HT1080 (cell line): ENCODE measurements at regions not wholly inside any gene's neighbourhood (a gene's known extent, or its start where the extent isn't known, plus 50 kb on each side); places are given as distances from the start of the nearest gene placed in this dataset.
"Not testable (repeated sequence)": the region's sequence is repeated elsewhere in the genome, so short reads cannot be mapped to it uniquely, and the experiment has no call there.

Source experiments
- DNase-seq: peaks from one replicate; pipeline ENCODE4 v3.0.0-alpha.2; 2015; ENCODE audit warnings: low read depth

DNA sequence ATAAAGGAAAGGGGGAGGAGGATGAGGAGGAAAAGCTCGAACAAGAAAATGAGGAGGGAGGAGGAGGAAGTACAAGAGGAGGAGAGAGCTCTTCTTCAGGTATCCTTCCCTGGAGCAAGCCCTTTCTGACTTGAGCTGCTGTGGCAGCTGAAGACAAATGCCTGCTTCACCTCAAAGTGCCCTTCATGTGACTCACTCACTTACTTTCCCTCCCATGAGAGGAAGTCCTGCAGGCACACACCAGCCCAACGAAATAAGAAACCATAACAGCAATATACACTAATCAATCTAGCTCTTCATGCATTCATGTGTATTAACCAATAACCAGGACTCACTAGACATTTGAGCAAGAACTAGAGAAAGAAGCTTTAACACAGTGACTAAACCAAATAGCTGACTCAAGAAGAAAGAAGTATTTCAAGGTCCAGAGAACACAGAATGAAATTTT, 251.9 kb downstream of the IGSF11 start:
- peak; percentile 76 for DNase-seq

DNA sequence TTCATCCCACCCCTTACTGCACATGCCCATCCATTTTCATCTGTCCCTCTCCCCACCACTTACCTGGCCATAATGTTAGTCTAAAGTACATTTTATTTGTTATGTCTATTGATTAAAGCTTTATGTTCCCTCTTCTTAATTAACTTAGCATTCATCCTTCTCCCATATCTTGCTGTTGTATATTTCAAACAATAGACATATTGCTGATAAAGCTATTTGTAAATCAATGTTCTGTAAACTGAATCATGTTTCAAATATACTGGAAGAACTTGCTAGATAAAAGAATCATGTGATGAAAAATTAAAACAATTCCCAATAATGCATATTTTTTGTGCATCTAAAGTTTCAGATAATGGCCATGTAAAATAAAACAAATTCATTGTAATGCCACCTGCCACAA, 249.2 kb downstream of the IGSF11 start:
- DNase-seq: no peak

DNA sequence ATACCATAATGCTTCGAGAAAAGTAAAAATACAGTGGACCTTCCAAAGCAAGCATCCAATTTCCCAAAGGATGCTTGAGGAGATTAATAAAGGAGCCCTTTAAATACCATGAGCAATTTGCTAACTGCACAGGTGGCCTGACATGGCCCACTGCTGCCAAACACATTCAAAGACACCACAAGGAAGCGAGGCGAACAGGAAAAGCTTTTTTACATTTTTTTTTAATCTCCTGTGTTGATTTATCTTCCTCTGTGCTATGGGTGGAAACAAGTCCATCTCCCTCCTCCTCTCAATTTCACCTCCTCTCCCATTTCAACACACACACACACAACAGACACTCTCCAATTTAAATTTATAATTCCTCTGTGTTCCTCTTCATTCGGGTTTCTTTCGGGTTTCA, 243.4 kb downstream of the IGSF11 start:
- DNase-seq: no peak

DNA sequence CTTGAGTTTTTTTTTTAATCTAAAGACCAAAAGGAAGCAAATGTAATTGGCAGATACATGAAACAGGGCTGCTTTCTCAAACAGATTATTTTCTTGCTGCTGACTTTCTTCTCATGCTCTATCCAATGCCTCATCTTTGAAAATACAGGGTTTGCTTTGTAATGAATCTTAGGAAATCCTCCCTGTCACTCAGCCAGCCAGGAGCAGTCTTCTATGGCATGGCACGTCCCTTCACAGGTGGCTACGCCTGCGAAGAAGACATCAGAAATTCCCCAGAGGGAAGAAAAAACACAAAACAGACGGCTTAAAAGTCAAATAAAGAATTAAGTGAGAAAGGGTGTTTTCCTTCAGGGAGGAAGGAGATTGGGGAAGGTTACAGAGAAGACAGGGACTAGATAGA, 242.5 kb downstream of the IGSF11 start:
- no peak for DNase-seq

DNA sequence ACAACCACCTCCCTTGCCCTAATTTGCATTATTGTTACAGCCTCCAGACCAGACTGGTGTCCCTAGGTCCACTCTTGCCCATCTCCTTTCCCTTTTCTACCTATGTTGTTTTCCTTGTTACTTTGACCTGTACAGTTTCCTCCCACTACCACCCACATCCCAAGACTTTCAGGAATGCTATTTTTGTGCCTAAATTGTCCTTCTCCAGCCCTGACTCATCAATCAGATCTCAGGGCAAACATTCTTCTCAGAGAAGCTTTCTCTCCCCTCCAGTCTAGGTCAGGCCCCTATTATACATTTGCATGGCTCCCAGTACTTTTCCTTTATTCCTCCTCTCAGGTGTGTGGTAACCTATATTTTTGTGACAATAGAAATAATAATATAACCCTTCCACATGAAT, 241.5 kb downstream of the IGSF11 start:
- DNase-seq: peak; percentile 35

DNA sequence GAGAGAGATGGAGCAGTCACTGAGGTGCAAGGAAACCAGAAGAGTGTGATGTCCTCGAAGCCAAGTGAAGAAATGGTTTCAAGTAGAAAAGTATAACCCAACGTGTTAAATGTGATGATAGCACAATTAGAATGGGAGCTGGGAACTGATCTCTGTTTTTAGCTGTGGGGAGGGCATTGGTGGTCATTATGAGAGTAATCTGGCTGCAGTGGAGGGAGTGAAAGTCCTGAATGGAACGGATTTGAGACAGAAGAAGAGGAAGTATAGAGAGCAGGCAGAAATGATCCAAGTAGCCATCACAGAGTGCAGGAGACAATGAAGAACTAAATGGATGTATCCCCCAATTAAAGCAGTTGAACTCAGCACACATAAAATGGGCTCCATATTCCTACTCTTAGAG, 235.3 kb downstream of the IGSF11 start:
- no peak for DNase-seq

DNA sequence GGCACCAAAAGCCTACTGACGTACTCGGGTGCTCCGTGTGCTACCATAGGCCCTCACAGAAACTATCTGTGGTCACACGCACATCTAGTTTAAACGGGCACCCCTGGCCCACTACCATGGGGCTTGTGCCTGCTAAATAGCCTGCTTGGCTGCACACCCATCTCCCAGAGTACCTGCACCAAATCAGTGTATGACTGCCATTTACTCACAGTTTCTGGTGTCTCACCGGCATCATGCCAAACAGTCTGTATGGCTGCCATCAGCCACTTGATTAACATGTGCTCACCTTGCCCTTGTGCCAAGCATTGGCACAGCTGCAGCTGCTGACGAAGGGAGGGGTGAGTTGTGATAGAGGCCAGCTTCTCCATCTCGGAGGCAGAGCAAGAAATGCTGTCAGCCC, 232.7 kb downstream of the IGSF11 start:
- no peak for DNase-seq

DNA sequence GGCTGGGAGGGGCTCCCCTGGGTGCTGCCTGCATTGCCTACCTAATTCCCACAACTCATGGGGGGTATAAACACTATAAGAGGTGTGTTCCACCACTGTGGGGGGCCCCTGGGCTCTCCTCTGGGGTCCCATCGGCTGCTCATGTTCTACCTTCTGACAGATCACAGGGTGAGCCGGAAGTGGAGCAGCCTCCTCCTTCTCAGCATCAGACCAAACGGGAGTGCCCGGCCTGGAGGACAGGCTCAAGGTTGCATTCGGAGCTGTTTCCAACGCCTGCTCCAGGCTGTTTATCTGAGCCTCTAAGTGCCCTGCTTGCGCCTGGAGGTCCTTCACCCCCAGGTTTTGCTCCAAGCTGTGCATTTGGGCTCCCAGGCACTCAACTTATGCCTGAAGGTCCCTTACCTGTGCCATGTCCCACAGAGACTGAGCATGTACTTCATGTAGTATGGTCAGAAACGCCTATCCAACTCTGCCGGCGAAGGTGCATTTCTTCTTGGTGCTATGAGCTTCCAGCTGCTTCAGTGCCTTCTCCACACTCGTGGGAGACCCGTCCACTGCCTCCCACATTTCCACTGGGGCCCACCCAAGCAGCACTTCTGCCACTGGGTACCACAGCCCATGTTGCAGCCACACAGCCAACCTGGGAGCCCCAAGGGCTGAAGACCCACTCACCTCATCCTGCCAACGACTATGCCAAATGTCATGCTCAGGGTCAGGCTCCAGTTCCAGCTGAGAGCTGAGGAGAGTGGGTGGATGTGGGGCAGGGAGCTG, 232.1 kb downstream of the IGSF11 start:
- DNase-seq: no peak

DNA sequence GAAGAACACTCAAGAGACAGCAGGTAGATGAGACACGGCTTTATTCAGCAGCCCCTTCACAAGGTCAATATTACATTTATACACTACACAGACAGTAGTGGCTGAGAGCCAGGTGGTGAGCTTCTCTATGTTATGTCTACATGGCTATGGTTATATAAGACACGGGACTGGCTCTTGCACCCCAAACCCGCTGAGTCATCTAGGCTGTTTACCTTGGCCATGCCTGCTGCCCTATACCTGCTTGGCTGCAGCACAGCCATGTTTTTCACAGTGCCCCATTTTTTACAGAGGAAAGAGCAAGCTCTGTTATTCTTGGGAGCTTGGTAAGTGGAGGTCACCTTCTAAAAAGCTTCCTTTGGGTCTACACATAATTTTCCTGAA, 231.6 kb downstream of the IGSF11 start:
- no peak for DNase-seq

DNA sequence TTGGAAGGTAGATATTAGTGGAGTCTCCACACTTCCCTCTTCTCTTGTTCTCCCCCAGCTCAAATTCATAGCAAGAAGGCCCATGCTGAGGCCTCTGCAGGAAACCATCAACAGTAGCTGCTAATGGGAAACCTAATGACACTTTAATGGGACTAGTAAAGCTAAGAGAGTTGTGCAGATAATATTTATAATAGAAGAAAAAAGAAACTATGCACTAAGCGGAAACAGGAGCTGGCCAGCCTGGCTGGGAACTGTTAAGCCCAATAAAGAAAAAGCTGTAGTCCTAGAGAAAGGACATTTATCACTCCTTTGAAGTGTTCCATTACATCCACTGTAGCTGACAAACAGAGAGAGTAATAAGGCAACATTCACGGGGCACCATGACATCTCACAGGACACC, 229.6 kb downstream of the IGSF11 start:
- DNase-seq: no peak

DNA sequence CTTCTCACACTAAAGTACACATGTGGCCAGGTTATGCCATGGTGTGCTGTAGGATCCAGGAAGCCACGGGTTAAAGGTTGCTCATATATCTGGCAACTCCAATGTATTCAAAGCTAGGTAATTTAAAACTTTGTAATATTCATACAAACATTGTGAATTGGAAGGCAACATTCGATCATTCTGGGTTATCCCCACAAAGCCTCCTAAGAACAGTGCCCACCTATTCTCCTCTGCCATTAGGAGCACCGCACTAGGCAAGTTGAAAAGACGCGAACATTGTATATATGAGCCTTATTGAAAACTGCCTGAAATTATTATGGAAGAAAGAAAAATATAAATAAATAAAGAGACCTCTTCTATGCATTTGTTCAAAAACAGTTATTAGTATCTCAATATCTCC, 228.2 kb downstream of the IGSF11 start:
- DNase-seq: no peak

DNA sequence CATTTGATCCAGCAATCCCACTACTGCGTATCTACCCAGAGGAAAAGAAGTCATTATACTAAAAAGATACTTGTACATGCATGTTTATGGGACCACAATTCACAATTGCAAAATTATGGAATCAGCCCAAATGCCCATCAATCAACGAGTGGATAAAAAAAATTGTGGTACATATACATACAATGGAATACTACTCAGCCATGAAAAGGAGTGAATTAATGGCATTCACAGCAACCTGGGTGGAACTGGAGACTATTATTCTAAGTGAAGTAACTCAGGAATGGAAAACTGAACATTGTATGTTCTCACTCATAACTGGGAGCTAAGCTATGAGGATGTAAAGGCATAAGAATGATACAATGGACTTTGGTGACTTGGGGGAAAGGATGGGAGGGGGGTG, 227.3 kb downstream of the IGSF11 start:
- not testable (repeated sequence) for DNase-seq

DNA sequence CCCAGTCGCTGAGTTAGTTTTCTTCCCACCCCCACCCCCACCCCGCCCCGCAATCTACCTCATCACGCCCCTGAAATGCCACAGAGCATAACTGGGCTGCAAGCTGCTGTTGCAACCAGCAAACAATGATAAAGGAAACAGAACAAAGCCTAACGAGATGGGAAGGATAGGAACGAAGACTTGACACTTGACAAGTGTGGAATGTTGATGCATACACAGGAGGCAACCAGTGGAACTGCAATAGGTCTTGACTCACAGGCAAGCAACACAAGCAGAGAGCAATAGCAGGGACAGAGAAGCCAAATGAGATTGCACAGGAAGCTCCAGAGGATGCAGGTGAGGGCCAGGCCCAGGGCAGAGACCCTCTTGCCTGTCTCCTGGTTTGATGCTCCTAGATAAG, 225.9 kb downstream of the IGSF11 start:
- DNase-seq: no peak

DNA sequence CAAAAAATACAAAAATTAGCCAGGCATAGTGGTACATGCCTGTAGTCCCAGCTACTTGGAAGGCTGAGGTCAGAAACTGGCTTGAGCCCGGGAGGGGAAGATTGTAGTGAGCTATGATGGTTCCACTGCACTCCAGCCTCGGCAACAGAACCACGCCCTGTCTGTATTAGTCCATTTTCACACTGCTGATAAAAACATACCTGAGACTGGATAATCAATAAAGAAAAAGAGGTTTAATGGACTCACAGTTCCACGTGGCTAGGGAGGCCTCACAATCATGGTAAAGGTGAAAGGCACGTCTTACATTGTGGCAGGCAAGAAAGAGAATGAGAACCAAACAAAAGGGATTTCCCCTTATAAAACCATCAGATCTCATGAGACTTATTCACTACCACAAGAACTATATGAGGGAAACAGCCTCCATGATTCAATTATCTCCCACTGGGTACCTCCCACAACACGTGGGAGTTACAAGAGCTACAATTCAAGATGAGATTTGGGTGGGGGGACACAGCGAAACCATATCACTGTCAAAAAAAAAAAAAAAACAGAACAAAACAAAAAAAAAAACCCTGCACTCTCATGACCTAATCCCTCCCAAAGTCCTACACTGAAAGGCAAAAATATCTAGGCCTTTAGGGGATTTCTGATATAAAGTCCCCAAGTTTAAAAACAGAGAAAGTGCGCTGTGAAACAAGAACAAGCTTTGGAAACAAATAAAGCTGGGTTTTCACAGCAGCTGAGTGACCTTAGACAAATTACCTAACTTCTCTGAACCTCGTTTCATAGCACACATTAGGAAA, 224.7 kb downstream of the IGSF11 start:
- no peak for DNase-seq

DNA sequence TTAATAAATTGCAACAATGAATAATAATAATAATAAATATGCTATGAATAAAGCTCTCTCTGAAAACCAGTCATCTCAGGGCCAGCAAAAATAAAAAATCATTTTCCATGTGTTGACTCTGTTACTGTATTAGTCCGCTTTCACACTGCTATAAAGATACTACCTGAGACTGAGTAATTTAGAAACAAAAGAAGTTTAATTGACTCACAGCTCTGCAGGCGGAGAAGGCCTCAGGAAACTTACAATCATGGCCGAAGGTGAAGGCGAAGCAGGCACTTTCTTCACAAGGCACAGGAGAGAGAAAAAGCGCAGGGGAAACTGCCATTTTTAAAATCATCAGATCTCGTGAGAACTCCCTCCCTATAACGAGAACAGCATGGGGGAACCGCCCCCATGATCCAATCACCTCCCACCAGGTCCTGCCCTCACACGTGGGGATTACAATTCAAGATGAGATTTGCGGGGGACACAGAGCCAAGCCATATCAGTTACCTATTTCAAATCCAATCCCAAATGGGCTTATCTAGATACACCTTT, 224.1 kb downstream of the IGSF11 start:
- DNase-seq: peak; percentile 25

DNA sequence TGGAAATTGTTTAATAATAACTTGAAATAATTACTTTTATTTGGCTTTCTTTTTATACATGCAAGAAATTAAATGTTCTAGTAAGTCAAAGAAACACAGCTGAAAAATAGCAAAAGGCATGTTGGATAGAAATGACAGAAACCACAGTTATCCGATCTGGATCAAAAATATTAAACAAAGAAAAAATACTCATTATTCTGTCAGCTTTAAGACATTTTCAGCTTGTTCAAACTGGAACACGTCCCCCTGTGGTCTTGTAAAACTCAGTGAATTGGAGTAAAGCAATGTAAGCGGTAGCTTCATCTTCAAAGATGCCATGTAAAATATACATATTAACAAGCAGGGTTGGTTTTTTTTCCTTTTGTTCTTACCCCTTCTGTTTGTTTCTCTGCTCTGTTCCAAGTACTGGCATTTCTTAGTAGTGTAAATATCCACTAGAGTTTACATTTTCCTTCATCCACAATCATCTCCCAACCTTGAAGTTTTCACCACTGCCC, 223.4 kb downstream of the IGSF11 start:
- DNase-seq: no peak

DNA sequence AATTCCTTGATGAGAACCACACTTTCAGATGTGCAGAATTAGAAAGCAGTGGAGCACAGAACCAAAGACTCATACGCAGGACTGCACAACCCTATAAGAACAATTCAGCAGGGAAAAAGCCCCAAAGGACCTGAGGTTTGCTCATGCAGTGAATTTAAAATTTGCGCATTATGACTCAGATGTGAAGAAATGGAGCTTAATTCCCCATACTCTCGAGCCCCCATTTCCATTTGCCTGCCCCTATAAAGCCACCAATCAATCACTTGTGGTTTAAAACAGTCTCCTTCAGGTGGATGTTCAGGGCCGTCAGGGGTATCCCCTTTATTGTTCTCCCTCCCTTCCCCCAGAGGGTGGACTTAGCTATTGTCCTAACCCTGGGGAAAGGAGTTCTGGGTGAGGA, 221.2 kb downstream of the IGSF11 start:
- no peak for DNase-seq

DNA sequence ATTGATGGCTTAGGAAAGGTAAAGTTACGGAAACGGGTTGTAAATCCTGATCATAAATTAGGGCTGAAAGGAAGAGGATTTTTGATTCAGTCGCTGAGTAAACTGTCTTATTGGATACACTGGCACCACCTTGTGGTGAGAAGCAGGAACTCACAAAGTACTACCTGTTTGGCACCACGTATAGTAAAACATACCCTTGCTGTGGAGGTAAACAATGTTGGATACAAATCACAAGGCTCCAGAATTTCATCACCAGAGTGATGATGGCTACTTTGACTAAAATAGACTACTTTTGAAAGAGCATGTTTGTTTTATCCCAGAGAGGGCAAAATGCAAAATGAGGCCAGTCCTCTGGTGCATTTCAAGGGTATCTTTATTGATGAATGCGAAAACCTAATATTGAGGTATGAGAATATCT, 216.9 kb downstream of the IGSF11 start:
- DNase-seq: peak; percentile 48

DNA sequence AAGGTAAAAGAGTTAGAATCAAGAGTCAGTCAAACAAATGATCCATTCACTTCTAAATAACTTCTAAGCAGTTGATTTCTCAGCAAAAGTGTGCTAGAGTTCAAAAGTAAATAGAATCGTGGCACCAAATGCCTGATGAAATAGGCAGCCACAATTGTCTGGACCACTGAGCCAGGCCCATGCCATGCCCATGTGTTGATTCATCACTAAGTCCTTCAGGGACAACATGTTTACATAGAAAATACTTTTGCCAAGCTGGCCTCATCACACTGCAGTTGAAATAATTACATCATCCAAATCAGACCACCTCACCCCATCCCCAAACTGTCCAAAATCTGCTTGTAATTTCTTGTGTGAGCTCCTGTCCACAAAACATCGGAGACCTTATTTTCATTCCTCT, 216.3 kb downstream of the IGSF11 start:
- no peak for DNase-seq

DNA sequence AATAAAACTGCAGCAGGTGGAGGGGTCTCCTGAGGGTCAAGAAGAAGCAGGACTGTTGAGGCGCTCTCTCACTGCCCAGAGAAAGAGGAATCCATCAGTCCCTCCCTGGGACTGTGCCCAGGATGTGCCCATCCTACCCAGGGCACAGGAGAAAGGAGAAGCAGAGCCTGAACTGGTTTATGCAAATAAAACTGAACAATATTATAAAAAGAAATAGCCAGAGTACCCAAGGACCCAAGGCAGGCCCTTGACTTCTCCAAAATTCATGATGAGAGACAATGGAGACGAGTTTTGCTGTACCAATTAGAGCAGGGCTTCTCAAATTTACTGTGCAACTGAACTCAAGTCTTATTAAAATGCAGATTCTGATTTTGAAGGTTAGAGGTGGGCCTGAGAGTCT, 211.0 kb downstream of the IGSF11 start:
- DNase-seq: no peak

DNA sequence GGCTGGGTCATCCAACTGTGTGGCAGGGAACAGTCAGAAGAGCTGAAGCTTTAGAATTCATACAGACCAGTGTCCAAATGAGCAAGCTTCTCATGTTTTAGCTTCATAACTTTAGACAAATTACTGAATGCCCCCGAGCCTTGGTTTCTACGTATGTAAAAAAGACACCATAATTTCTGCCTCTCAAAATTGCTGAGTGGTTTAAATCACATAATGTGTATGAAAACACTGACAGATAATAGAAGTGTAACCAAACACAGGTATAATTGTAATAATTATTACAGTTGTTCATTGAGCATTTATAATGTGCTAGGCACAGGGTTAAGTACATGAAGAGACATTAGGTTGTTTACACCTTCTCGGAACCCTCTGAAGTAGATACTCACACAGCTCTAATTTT, 207.2 kb downstream of the IGSF11 start:
- no peak for DNase-seq

DNA sequence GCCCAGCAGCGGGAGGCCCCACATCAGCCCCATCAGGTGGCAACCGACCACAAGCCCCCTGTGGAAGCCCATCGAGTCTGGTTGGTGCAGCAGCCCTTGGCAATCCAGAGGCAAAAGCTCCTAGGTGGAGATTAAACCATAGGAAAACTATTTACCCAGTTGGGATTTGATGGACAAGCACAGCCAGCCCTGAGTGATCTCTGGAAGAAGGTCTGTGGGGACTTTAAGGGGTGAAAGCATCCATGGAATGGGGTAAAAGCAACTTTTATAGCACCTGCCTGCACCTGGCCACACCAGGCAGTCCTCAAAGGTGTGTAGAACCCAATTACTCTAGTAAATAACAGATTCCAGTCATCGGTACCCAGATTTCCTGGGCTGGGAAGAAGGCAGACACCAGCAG, 206.3 kb downstream of the IGSF11 start:
- DNase-seq: no peak
